ENCODE measurements at regions not wholly inside any gene's neighbourhood (a gene's known extent, or its start where the extent isn't known, plus 50 kb on each side); places are given as distances from the start of the nearest gene placed in this dataset.

GRCh38 chr2:11027195-11027594 is 115.5 kb downstream of the KCNF1 start:
- ChIA-PET POLR2A (no interaction called here), CTCF (interaction anchor here (0.6 kb wide), 1 partner anchor 262 kb away, joined by 5 read pairs; no protein-coding TSS in a partner anchor)
- peaks cover 8% of the 10 kb centered on the region for H3K4me1 ChIP-seq
- H3K9me3 ChIP-seq, result no peaks in the 10 kb centered on the region
- FAIRE-seq, result no peak
- DNase-seq (ENCODE audit: low read depth in 1 of 2, low spot score in 1 of 2), result no peak
- WGBS (ENCODE audit: missing lambda C conversion rate), result 87% methylated on average over 7 of the region's 7 CpGs
- TF ChIP-seq USF2 (IDR thresholded peaks at IDR 0.05) (no peak), EHF (CRISPR knock-in tag; IDR thresholded peaks at IDR 0.05) (no peak), CHD2 (IDR thresholded peaks at IDR 0.05; ENCODE audit: low read length, partially characterized antibody) (no peak), HOXB13 (CRISPR knock-in tag; IDR thresholded peaks at IDR 0.05; ENCODE audit: low read depth) (no peak), SMC3 (IDR thresholded peaks at IDR 0.05) (no peak)
- no peak overlapping the region for H3K4me2 ChIP-seq
- no peak for ATAC-seq
- no peak overlapping the region for H3K27ac ChIP-seq
- H3K4me3 ChIP-seq, result no peak overlapping the region

- peak in 1 of 2 experiments; percentile 49; a peak in 2 of 6 replicates for ATAC-seq
- H3K4me3 ChIP-seq, result no peak overlapping the region
- TF ChIP-seq CBX2 (IDR thresholded peaks at IDR 0.05; ENCODE audit: borderline replicate concordance, low read depth), result no peak
- TF ChIP-seq HMGXB4 (CRISPR knock-in tag; IDR thresholded peaks at IDR 0.05; ENCODE audit: borderline replicate concordance), result no peak
- no peak for TF ChIP-seq ESRRA (IDR thresholded peaks at IDR 0.05; ENCODE audit: borderline replicate concordance, low read length)
- TF ChIP-seq SMC3 (IDR thresholded peaks at IDR 0.05), result peak; percentile 12; the same call in 1 of the 3 replicates
- TF ChIP-seq RAD21 (conservative IDR thresholded peaks at IDR 0.05 in 1 of 2, IDR thresholded peaks at IDR 0.05 in 1 of 2), result peak; percentile 23 to 38; a peak in 3 of 5 replicates
- WGBS (ENCODE audit: missing lambda C conversion rate), result 77% methylated on average over 5 of the region's 5 CpGs
- DNase-seq (ENCODE audit: low read depth in 1 of 2, low spot score in 1 of 2), result no peak
- 0 out of 3 replicates have a peak, but pooled peaks cover 6% of the 10 kb centered on the region for H3K9me3 ChIP-seq
- H3K4me1 ChIP-seq, result peaks cover 8% of the 10 kb centered on the region
- H3K27ac ChIP-seq, result no peak overlapping the region
- H3K4me2 ChIP-seq, result no peak overlapping the region
- no peak for FAIRE-seq
- ChIA-PET CTCF (interaction anchor here (0.8 to 1.6 kb wide), 4 partner anchors 8 to 196 kb away, joined by 3 to 7 read pairs (median 4); no protein-coding TSS in a partner anchor), POLR2A (no interaction called here)
Measured at GRCh38 chr2:11028407-11028916, 116.7 kb downstream of the KCNF1 start.

- Histone ChIP-seq H3K4me3 (no peak overlapping the region), H3K27ac (no peak overlapping the region), H3K4me2 (no peak overlapping the region), H3K4me1 (peaks cover 8% of the 10 kb centered on the region), H3K9me3 (peaks cover 6% of the 10 kb centered on the region; the same call in 1 of the 3 replicates)
- POLR2A ChIA-PET, result no interaction called here
- CTCF ChIA-PET, result interaction anchor here (0.6 to 1.6 kb wide), 6 partner anchors 14 to 211 kb away, joined by 3 to 7 read pairs (median 3); no protein-coding TSS in a partner anchor
- 65% methylated on average over 6 of the region's 6 CpGs for WGBS (ENCODE audit: missing lambda C conversion rate)
- TF ChIP-seq POLR2AphosphoS2 (conservative IDR thresholded peaks at IDR 0.05; ENCODE audit: low read length) (no peak), MAX (IDR thresholded peaks at IDR 0.05) (no peak), NFE2L2 (conservative IDR thresholded peaks at IDR 0.05; ENCODE audit: low read length) (no peak), KDM5A (IDR thresholded peaks at IDR 0.05) (no peak), CBX2 (IDR thresholded peaks at IDR 0.05; ENCODE audit: borderline replicate concordance, low read depth) (no peak), JUN (IDR thresholded peaks at IDR 0.05) (no peak), ELK1 (IDR thresholded peaks at IDR 0.05; ENCODE audit: low read depth, low read length) (no peak), NPAS2 (CRISPR knock-in tag; IDR thresholded peaks at IDR 0.05; ENCODE audit: borderline replicate concordance) (no peak), PHF8 (IDR thresholded peaks at IDR 0.05; ENCODE audit: borderline replicate concordance, low read depth) (no peak), GATA3 (IDR thresholded peaks at IDR 0.05; ENCODE audit: borderline replicate concordance) (no peak), HMGXB4 (CRISPR knock-in tag; IDR thresholded peaks at IDR 0.05; ENCODE audit: borderline replicate concordance) (no peak), FOSB (CRISPR knock-in tag; IDR thresholded peaks at IDR 0.05) (no peak), HOXB13 (CRISPR knock-in tag; IDR thresholded peaks at IDR 0.05; ENCODE audit: low read depth) (no peak)
- ATAC-seq (no peak), DNase-seq (ENCODE audit: low read depth in 1 of 2, low spot score in 1 of 2) (no peak), FAIRE-seq (no peak)
Measured at GRCh38 chr2:11029136-11029535, 117.4 kb downstream of the KCNF1 start.

Measured in A549 (cell line).